ENCODE measurements at regions not wholly inside any gene's neighbourhood (a gene's known extent, or its start where the extent isn't known, plus 50 kb on each side); places are given as distances from the start of the nearest gene placed in this dataset.
"Not testable (repeated sequence)": the region's sequence is repeated elsewhere in the genome, so short reads cannot be mapped to it uniquely, and the experiment has no call there.

DNA sequence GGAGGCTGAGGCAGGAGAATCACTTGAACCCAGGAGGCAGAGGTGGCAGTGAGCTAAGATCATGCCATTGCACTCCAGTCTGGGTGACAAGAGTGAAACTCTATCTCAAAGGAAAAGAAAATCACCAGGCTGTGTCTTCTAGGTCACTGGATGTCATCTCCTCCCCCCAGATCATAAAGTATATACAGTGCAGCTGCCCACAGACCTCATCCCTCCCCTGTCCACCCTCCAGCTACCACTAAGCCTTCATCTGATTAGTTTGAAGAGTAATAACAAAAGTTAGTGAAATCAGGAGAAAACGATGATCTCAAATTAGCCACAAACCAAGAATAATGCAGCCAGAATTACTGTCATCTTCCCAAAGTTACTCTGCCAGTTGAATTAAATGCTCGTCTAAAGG, 117.2 kb downstream of the ZNF22 start:
- DNase-seq (ENCODE audit: low spot score); FAIRE-seq: not testable (repeated sequence)

DNA sequence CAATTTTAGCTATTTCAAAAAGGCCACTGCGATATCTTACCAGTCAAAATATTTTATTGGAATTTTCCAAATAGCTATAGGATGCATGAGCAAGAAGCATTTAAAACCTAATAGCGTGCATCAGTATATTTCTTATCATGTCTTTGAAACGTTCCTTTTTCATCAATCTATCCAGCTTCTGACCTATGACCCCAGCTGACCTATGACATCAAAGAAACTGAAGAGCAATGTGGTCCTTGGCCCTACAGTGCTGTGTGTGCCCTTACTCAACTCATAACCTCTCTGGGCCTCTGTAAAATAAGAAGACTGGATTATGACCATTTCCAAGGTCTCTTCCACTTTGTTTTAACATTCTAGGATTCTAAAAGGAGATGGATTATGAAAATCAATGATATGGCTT, 118.2 kb downstream of the ZNF22 start:
- DNase-seq (ENCODE audit: low spot score), result no peak
- FAIRE-seq, result no peak

DNA sequence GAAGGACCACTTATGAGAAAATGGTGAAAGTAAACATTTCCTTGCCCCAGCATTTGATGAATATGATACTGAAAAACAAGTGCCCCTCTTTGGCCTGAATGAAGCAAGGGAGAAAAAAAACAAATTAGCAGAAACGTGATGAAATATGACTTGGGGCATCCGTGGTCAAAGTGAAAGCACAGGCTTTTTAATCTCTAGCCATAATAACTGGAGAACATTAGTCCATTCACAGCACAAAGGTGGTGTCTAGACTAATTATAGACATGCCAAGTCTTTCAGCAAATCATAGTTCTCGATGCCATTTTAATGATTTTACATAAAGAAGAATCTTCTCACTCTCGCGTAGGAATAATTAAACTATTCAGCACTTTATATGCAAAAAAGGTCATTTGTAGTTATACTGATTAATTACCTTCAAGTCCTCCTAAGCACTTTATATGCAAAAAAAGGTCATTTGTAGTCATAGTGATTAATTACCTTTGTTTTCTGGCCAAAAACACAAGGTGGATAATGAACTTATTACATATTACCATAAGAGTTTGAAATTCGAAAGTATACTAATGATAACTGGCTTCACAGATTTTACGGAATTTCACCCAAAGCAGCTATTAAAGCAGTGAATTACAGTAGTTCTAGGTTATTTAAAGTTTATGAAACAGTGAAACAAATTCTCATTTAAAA, 121.6 kb downstream of the ZNF22 start:
- DNase-seq (ENCODE audit: low spot score); FAIRE-seq: not testable (repeated sequence)

DNA sequence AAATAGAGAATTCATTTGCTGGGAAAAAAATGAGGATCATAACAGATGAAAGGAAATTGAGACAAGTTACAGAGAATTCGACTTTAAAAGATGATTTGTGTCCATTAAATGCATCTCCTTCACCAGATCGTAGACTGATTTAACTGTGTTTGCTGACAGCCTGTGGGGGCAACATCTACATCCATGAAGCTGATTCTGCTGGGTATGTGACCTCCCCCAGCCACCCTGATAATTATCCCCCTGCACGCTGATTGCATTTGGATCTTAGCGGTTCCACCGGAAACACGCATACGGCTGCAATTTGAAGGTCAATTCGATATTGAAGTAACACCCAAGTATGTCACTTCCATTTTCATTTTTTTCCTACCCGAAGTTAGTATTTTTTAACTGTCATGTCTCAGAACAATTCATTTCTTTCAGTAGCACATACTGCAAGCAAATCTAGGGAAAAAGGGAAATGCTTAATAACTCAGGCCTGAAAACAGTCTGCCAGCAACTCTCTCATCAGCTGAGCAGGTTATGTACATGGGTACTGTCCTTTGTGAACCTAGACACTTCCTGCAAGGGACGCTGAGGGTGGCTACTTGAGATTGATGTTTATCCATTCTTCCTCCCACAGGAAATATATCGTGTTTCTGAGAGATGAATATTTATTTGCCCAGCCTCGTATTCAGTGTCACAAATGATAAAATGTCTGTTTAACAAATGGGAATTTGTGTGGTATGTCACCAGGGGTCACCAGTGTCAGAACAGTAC, 134.9 kb downstream of the ZNF22 start:
- peak; percentile 63 for FAIRE-seq

DNA sequence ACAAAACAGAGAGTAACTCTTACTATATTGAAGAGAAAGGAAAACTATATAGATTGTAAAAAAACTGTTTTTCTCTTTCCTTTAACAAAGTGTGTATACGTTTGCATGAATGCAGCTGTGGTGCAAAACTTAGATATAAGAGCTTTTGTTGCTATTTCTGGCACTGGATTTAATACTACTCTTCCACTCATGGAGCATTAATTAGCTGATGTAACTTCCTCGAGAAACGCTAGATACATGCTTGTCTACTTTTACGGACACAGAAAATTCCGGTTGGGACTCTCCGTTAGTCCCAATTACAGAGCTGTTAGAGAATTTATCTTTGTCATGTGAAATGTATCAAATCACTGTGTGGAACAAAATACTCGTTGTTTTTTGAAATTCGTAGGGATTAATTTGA, 135.5 kb downstream of the ZNF22 start:
- DNase-seq (ENCODE audit: low spot score), result no peak
- FAIRE-seq, result no peak

More for the DNA sequence above, 134.9 kb downstream of the ZNF22 start:
- no peak for DNase-seq (ENCODE audit: low spot score)

DNA sequence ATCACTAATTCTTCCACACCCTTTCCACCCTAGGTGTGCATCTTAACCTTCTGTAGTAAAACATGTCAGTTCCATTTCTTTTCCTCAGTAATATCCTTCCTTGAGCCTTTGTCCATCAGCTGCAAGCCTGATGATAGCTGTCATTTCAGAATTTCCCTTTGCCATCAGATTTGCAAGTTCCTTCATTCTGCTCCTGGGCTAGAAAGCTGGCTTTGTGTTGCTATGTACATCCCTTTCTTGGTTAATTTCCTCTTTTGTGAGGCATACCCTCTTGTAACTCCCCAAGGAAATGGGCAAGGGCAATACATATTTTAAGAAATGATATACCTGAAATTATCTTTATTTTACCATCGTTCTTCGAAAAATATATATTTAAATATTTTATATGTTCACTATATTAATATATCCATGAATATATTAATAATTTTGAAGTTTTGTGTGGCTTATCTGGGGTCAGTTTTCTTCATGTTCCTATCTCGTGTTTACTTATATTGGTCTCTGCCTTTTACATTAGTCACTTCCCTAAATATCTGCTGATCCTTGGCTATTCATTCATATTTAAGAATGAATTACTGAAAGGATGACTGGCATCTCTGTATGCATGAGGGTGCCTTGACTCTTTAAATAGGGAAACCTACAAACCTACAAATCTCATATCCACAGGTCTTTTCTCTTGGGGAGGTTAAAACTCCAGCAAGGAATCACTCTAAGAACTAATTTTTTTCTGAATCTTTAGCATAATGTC, 143.8 kb downstream of the ZNF22 start:
- no peak for FAIRE-seq

DNA sequence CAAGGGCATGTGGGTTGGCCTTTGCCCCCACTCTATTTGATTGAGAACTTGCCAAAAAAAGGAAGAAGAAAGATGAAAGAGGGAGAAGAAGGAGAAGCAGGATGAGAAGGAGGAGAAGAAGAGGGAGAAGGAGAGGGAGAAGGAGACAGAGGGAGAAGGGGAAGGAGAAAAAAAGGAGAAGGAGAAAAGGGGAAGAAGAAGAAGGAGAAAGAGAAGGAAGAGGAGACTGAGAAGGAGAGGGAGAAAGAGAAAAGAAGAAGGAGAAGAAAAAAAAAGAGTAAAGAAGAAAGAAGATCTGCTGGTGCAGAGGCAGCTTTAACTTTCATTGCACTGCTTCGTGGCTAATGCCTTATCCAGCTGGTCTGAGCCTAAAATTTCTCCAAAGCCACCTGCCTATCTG, 144.4 kb downstream of the ZNF22 start:
- not testable (repeated sequence) for FAIRE-seq; DNase-seq (ENCODE audit: low spot score)

More for the DNA sequence above, 143.8 kb downstream of the ZNF22 start:
- DNase-seq (ENCODE audit: low spot score), result no peak

DNA sequence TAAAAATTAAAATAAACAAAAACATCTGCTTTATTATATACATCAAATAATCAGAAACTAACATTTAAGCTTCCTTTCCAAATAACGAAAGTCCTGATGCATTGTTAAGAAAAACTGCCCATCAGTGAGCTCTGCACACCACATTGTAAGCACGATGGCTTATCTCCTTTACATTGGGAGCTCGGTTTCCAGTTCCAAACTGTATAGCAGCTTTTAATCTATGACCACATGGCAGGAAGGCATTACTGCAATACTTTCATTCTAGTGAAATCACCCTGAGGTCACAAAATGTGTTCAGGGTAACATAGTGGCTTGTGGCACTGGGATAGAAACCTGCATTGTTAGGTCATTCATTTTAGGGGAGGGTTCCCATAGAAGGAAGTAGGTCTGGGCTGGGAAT, 146.3 kb downstream of the ZNF22 start:
- FAIRE-seq, result peak; percentile 85

DNA sequence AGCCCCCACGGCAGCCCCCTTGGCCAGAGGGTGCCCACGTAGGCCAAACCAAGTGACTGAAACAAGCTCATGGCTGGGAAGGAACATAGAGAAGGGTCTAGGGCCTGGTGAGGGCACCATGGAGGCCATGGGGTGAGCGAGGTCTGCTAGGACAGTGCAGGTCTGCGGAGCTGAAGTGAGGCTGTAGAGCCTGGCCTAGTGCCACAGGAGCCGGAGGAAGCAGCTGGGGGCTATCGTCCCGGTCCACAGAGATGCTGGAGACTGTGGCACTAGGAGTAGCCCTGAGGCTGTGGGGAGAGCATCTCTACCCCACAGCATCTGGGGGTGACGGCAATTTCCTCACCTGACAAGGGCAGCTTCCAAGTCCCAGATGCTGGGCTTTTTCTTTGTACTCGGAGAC, 150.3 kb downstream of the ZNF22 start:
- DNase-seq (ENCODE audit: low spot score) (no peak), FAIRE-seq (no peak)

More for the DNA sequence above, 146.3 kb downstream of the ZNF22 start:
- no peak for DNase-seq (ENCODE audit: low spot score)

DNA sequence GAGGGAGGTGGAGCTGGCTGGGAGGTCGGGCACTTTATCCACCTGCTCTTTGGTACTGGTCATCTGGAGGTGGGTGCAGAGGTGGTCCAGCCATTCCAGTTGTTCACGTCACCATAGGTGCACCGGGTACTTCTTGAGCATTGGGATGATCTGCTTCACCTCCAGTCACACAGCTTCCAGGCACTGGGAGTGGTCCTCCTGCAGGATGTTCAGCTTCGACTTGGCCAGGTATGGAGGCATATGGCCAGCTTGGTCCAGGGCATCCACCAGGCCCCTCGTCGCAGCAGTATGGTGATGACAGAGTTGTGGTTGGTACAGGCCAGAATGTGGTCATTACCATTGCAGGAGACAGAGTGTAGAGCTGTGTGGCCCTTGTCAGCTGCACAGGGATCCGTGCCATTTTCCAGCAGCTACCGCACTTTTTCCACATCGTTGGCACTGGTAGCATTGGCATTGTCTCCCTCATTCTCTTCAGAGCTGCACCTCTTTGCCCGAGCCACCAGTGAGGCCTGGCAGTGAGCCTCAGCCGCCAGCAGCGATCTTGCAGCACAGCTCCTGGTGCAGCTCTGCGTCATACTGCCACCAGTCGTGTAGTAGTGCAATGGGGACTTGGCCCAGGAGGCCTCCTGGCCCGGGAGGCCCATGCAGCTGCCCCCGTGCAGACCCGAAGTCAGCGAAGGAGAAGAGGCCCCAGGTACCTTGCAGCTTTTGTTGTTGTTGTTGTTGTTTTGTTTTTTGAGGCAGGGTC, 150.9 kb downstream of the ZNF22 start:
- FAIRE-seq (no peak), DNase-seq (ENCODE audit: low spot score) (no peak)

DNA sequence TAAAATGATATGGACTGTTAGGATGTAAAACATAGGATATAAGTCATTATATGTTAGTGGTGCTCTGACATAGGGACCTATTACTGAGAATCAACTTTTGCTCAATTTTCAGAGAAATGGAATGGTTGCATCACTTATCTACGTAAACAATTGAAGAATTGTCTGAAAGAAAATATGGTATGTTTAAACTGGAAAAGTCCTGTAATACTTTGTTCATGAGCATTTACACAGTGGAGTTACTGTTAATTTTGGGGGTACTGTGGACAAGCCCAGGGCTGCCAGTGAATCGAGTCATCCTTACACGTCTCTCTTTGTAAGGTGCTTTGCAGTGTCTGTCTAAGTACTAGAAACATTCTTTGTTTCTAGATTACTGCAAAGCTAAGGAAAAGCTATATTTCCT, 152.0 kb downstream of the ZNF22 start:
- FAIRE-seq, result no peak
- DNase-seq (ENCODE audit: low spot score), result no peak

DNA sequence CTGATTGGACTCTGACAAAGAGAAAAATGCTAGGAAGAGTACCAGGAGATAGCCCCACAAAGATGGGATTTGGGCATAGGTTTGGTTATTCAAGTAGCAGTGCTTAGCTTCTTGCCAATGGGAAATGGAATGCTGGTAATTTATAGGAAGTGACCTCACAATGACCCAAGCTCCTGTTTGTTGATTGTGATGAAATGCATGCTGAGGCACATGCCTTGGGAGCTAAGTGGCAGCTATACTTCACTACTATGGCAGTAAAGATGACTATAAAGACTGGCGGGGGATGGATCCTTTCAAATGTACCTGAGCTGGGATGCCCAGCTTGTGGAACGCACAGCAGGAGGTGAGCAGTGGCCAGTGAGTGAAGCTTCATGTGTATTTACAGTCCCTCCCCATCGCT, 153.8 kb downstream of the ZNF22 start:
- FAIRE-seq (no peak), DNase-seq (ENCODE audit: low spot score) (no peak)

DNA sequence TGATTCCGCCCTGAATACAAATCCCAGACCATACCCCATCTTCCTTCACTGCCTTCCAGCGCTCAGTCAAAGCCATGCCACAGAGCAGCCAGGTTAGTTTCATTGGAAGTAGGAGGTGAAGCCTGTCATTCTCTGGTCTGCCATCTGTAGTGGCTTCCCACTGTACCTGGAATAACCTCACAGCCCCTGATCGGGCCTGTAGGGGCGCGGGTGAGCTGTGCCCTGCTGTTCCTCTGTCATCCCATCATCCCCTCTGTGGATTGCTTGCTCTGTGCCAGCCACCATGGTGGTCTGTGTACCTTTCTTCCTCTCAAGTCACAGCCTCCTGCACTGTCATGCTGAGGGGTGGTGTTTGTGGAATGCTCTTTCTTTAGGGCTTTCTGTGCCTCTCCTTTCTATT, 155.1 kb downstream of the ZNF22 start:
- DNase-seq (ENCODE audit: low spot score), result no peak
- FAIRE-seq, result no peak

DNA sequence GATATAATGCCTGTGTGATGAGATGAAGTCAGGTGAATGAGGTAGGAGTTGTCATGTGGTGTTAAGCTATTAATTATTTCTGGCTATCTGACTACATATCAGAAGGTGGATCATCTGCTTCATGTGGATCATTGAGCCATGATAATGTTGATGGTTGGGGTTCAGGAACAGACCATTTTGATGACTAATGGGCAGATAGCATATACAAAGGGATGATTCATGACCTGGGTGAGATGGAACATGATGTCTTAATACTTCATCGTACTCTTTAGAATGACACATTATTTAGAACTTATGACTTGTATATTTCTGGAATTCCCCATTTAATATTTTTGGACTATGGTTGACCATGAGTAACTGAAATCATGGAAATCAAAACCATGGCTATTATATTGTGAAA, 155.1 kb downstream of the OR13A1 start:
- peak; percentile 96 for FAIRE-seq

DNA sequence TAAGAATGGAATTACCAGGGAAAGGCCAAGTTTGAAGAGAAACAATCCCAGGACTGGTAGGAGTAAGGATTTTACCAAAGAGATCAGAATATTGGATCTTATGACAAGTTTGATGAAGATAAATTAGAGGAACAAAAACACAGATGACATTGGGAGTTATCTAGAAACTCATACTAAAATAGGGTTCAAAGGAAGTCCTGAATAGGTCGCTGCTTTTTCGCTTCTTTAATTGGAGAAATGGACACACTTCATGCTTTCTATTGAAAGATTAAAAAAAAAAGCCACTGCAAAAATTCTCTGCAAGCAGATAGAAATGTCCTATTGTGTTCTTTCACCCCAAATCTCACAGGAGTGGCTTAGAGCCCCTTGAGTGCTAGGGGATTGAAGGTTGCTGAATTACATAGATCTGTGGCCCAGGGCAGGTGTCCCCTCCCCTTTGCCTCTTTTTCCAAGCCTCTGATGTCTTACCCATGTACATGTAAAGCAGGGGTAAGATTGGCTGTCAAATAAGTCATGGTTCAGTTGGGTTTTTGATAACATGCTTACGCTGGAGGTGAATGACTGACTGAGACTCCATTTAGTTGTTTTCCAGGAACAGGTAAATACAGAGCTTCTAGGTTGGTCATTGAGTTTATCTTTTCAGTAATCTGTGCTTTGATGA, 152.0 kb downstream of the OR13A1 start:
- no peak for DNase-seq (ENCODE audit: low spot score)
- no peak for FAIRE-seq

More for the DNA sequence above, 155.1 kb downstream of the OR13A1 start:
- no peak for DNase-seq (ENCODE audit: low spot score)

DNA sequence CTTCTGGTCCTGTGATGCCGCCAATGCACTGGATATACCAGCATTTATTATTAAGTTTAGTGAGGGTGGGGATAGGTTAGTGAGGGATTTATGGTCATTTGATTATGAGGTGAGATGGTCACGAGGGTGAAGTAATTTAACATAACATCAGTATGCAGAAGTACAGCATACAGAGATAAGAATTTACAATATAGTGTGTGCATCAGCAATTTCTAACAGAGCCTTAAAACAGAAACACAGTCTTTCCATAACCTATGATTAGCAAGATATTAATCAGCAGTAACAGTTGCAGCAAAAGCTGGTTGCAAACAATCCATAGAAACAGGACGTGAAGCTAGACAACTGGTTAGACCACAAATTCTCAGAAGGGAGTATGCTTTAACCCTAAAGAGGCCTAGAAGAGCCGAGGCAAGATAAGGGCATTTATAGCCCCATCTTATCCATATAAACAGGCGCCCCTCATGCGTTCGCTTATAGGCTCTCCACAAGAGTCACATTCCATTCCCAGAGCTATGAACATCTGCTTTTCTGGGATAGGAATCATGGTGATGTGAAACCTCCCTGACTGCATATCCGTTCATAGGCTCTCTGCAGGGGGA, 139.8 kb downstream of the OR13A1 start:
- not testable (repeated sequence) for FAIRE-seq; DNase-seq (ENCODE audit: low spot score)

DNA sequence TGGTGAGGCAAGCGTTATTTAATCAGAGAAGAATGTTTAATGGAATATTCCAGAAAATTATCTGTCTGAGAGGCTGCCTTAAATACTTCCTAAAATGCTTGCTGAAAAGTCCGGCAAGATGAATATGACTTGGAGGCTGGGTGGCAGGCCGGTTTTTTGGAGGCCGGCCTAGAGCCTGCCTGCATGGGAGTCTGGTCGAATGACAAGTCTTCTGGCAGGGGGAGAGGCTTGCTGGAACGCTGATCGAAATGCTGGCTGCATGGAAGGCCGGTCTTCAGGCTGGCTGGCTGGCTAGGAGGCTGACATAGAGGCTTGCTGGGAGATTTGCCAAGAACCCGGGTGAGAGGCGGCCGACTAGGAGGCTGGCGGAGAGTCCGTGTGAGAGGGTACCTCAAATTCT, 135.7 kb downstream of the OR13A1 start:
- FAIRE-seq, result no peak
- DNase-seq (ENCODE audit: low spot score), result no peak

DNA sequence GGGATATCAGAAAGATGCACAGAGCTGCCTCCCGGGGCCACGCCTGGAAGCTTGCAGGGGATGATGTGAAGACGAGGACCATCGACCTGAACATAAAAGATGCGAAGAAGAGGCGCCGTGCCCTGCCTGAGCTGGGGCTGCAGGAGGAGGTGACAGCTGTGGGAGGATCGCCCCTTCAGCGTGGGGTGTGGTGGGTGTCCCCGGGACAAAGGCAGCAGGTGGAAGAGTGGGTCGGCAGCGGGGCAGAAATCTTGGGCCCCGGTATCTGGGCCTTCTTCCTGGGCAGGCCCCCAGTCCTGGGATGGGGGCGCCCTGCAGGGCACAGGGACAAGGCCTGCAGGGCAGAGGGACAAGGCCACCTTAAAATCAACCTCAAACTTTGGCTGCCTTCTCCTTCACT, 134.9 kb downstream of the OR13A1 start:
- no peak for FAIRE-seq
- no peak for DNase-seq (ENCODE audit: low spot score)

DNA sequence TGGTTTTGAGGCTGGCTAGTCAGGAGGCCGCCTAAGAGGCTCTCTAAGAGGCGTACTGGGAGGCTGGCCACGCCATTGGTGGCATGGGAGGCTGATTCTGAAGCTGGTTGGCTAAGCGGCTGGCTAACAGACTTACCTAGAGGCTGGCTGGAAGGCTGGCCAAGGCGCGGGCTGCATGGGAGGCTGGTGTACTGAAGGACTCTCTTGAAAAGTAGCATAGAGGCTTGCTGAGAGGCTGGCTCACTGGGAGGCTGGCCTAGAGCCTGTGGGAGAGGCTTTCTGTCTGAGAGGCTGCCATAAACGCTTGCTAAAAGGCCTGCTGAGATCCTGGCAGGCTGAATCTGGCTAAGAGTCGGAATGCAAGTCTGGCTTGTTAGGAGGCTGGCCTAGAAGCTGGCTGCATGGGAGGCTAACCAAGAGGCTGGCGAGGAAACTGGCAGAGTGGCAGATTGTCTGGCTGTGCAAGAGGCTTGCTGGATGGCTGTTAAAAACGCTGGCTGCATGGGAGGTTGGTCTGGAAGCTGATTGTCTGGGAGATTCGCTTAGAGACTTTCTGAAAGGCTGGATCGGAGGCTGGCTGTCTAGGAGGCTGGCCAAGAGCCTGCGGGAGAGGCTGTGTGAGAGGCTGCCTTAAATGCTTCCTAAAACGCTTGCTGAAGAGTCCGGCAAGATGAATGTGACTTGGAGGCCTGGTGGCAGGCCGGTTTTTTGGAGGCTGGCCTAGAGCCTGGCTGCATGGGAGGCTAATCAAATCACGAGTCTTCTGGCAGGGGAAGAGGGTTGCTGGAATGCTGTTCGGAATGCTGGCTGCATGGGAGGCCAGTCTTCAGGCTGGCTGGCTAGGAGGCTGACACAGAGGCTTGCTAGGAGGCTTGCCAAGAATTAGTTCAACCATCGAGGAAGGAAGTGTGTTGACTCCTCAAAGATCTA, 134.2 kb downstream of the OR13A1 start:
- no peak for DNase-seq (ENCODE audit: low spot score)
- FAIRE-seq, result no peak
